H9 (cell line): ENCODE measurements at regions not wholly inside any gene's neighbourhood (a gene's known extent, or its start where the extent isn't known, plus 50 kb on each side); places are given as distances from the start of the nearest gene placed in this dataset.

Source experiments
- DNase-seq: peaks from one replicate; pipeline ENCODE4 v3.0.0-alpha.2; 2017
- H2AFZ ChIP-seq: one replicate; pipeline ENCODE4 v1.6.1; 2013; ENCODE audit warnings: mild to moderate bottlenecking, low read length, control low read depth, moderate library complexity
- H2AK5ac ChIP-seq: 2 replicates; pipeline ENCODE4 v1.6.1; 2013; ENCODE audit warnings: low read length, control low read depth, mixed read lengths; ENCODE audit not compliant: insufficient read length
- H2BK120ac ChIP-seq: one replicate; pipeline ENCODE4 v1.6.1; 2013; ENCODE audit warnings: low read depth, mild to moderate bottlenecking, low read length, control low read depth, inconsistent platforms; ENCODE audit not compliant: poor library complexity, severe bottlenecking
- H2BK12ac ChIP-seq: 2 replicates; pipeline ENCODE4 v1.6.1; 2013; ENCODE audit warnings: low read length, control low read depth, mixed read lengths, low read depth; ENCODE audit not compliant: insufficient read length
- H2BK15ac ChIP-seq: 2 replicates; pipeline ENCODE4 v1.6.1; 2013; ENCODE audit warnings: low read depth, low read length, control low read depth
- H2BK20ac ChIP-seq: one replicate; pipeline ENCODE4 v1.6.1; 2013; ENCODE audit warnings: low read depth, mild to moderate bottlenecking, low read length, control low read depth, inconsistent platforms; ENCODE audit not compliant: poor library complexity, severe bottlenecking
- H2BK5ac ChIP-seq: 2 replicates; pipeline ENCODE4 v1.6.1; 2013; ENCODE audit warnings: low read length, control low read depth, mixed read lengths; ENCODE audit not compliant: insufficient read length
- H3K14ac ChIP-seq: 2 replicates; pipeline ENCODE4 v1.6.1; 2013; ENCODE audit warnings: low read length, control low read depth; ENCODE audit not compliant: insufficient read depth
- H3K18ac ChIP-seq: 2 replicates; pipeline ENCODE4 v1.6.1; 2013; ENCODE audit warnings: low read depth, mild to moderate bottlenecking, mixed read lengths, low read length, control low read depth; ENCODE audit not compliant: insufficient read length
- H3K23ac ChIP-seq: 2 replicates; pipeline ENCODE4 v1.6.1; 2013; ENCODE audit warnings: low read length, control low read depth, mixed read lengths, low read depth; ENCODE audit not compliant: insufficient read length
- H3K23me2 ChIP-seq: 2 replicates; pipeline ENCODE4 v1.6.1; 2013; ENCODE audit warnings: low read depth, mild to moderate bottlenecking, mixed read lengths, low read length, control low read depth; ENCODE audit not compliant: insufficient read length, poor library complexity, severe bottlenecking
- H3K27ac ChIP-seq: 2 replicates; pipeline ENCODE4 v1.5.1; 2013; ENCODE audit warnings: low read length, control low read depth, mixed read lengths, low read depth; ENCODE audit not compliant: insufficient read length
- H3K27me3 ChIP-seq: 2 replicates; pipeline ENCODE4 v1.6.1; 2013; ENCODE audit warnings: low read length, control low read depth, inconsistent platforms; ENCODE audit not compliant: insufficient read depth
- H3K4ac ChIP-seq: 2 replicates; pipeline ENCODE4 v1.6.1; 2013; ENCODE audit warnings: low read depth, mild to moderate bottlenecking, control low read depth, inconsistent platforms, low read length, moderate library complexity
- H3K4me1 ChIP-seq: 2 replicates; pipeline ENCODE4 v1.6.1; 2013; ENCODE audit warnings: low read length, control low read depth, inconsistent platforms; ENCODE audit not compliant: insufficient read depth
- H3K4me2 ChIP-seq: 2 replicates; pipeline ENCODE4 v1.6.1; 2013; ENCODE audit warnings: low read length, control low read depth, mixed read lengths; ENCODE audit not compliant: insufficient read length, insufficient read depth
- H3K56ac ChIP-seq: 2 replicates; pipeline ENCODE4 v1.6.1; 2013; ENCODE audit warnings: low read depth, mild to moderate bottlenecking, mixed read lengths, low read length, control low read depth; ENCODE audit not compliant: insufficient read length
- H3K79me1 ChIP-seq: 2 replicates; pipeline ENCODE4 v1.6.1; 2013; ENCODE audit warnings: low read depth, mild to moderate bottlenecking, moderate library complexity, low read length, control low read depth, inconsistent platforms; ENCODE audit not compliant: insufficient read depth, poor library complexity, severe bottlenecking
- H3K79me2 ChIP-seq: 2 replicates; pipeline ENCODE4 v1.6.1; 2013; ENCODE audit warnings: low read length, control low read depth, inconsistent platforms; ENCODE audit not compliant: insufficient read depth
- H3K9ac ChIP-seq: 2 replicates; pipeline ENCODE4 v1.6.1; 2013; ENCODE audit warnings: low read length, control low read depth, mixed read lengths; ENCODE audit not compliant: insufficient read length; ENCODE audit errors: extremely low read depth
- H3K9me3 ChIP-seq: one replicate; pipeline ENCODE4 v1.6.1; 2013; ENCODE audit warnings: low read depth, low read length, inconsistent platforms; ENCODE audit not compliant: control insufficient read depth
- H3T11ph ChIP-seq: one replicate; pipeline ENCODE4 v1.6.1; 2013; ENCODE audit warnings: mild to moderate bottlenecking, low read length, control low read depth, inconsistent platforms
- H4K20me1 ChIP-seq: one replicate; pipeline ENCODE4 v1.6.1; 2013; ENCODE audit not compliant: control insufficient read depth, insufficient read length, insufficient read depth
- H4K5ac ChIP-seq: 2 replicates; pipeline ENCODE4 v1.6.1; 2013; ENCODE audit warnings: low read depth, mild to moderate bottlenecking, mixed read lengths, low read length, control low read depth; ENCODE audit not compliant: insufficient read length
- H4K8ac ChIP-seq: replicated peaks from 2 replicates; pipeline ENCODE4 v1.6.1; 2013; ENCODE audit warnings: low read length, control low read depth, mixed read lengths, low read depth; ENCODE audit not compliant: insufficient read length
- H4K91ac ChIP-seq: 2 replicates; pipeline ENCODE4 v1.6.1; 2013; ENCODE audit warnings: low read depth, mild to moderate bottlenecking, moderate library complexity, mixed read lengths, low read length, control low read depth; ENCODE audit not compliant: insufficient read length
- H3K27ac Mint-ChIP-seq, 3 experiments: 2 replicates in 2 of 3; 3 replicates in 1 of 3; pipeline ENCODE4 v1.8.0; 2020 to 2021; ENCODE audit warnings: mixed read lengths in 3 of 3, mild to moderate bottlenecking in 1 of 3, moderate library complexity in 1 of 3
- H3K27me3 Mint-ChIP-seq: 2 replicates; pipeline ENCODE4 v1.8.0; 2021; ENCODE audit warnings: low read depth, mild to moderate bottlenecking, moderate library complexity, mixed read lengths
- H3K36me3 Mint-ChIP-seq, 3 experiments: 2 replicates in 2 of 3; 3 replicates in 1 of 3; pipeline ENCODE4 v1.8.0; 2020 to 2021; ENCODE audit warnings: low read depth in 3 of 3, mixed read lengths in 3 of 3; ENCODE audit not compliant: insufficient read depth in 1 of 3
- H3K4me1 Mint-ChIP-seq, 2 experiments: 2 replicates each; pipeline ENCODE4 v1.8.0; 2020; ENCODE audit warnings: mixed read lengths in 2 of 2
- H3K4me3 Mint-ChIP-seq, 2 experiments: 2 replicates in 1 of 2; 3 replicates in 1 of 2; pipeline ENCODE4 v1.8.0; 2020 to 2021; ENCODE audit warnings: mild to moderate bottlenecking in 2 of 2, mixed read lengths in 2 of 2, moderate library complexity in 1 of 2
- H3K9me3 Mint-ChIP-seq, 2 experiments: 2 replicates in 1 of 2; 3 replicates in 1 of 2; pipeline ENCODE4 v1.8.0; 2020; ENCODE audit warnings: mild to moderate bottlenecking in 2 of 2, mixed read lengths in 2 of 2, moderate library complexity in 1 of 2
- WGBS: extraction: QIAGEN DNeasy Blood & Tissue Kit; methylation state at CpG from one replicate; pipeline ENCODE4 v1.1.7; 2013; ENCODE audit warnings: missing lambda C conversion rate, low lambda C conversion rate, mixed read lengths; ENCODE audit not compliant: insufficient read length; ENCODE audit errors: extremely low coverage; 5-methylcytosine and 5-hydroxymethylcytosine counted together
- TF ChIP-seq, protein P1 (sequence below): fragments of 200-600 bp; sonication (generic); conservative IDR thresholded peaks from 3 replicates; pipeline ENCODE4 v1.8.0; 2021; ENCODE audit warnings: antibody characterized with exemption, mild to moderate bottlenecking

DNA sequence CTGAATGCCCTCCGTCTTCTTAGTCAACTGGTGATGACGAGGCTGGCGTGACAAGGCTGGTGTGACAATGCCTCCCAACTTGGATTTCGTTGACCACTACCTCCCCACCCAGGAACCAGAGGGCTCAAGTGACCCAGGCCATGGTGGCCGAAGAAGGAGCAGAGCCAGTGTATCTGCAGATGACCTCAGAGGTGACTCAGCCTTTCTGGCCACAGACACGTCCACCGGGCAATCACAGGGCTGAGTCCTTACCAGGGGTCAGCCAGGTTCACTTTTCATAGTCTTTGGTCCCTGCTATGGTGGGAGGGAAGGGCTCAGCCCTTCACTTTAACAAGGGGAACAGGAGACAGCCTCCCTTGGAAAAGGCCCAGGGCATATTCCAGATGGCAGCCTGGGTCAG is 116.3 kb downstream of the MAF start:
- Mint-ChIP-seq H3K9me3 (no peaks in the 10 kb centered on the region), H3K4me1 (peaks cover 3 to 5% of the 10 kb centered on the region in 2 experiments; a peak in 3 of 4 replicates), H3K27ac (no peak overlapping the region), H3K36me3 (no peaks in the 10 kb centered on the region; a peak in 1 of 7 replicates), H3K4me3 (no peak overlapping the region), H3K27me3 (peaks cover 8% of the 10 kb centered on the region)
- Histone ChIP-seq H3K9ac (no peak overlapping the region), H3K27me3 (no peaks in the 10 kb centered on the region), H3K18ac (no peak overlapping the region), H3K4ac (no peak overlapping the region), H3K79me1 (no peaks in the 10 kb centered on the region), H2AK5ac (no peak overlapping the region), H2AFZ (no peak overlapping the region), H3T11ph (no peak overlapping the region), H3K14ac (no peak overlapping the region; the same call in 1 of the 2 replicates), H3K4me2 (no peak overlapping the region), H3K23me2 (no peaks in the 10 kb centered on the region), H4K8ac (no peak overlapping the region), H2BK5ac (no peak overlapping the region), H2BK120ac (no peak overlapping the region), H3K4me1 (no peaks in the 10 kb centered on the region), H3K23ac (no peak overlapping the region), H4K5ac (no peak overlapping the region), H2BK15ac (no peak overlapping the region), H2BK12ac (no peak overlapping the region), H3K79me2 (no peaks in the 10 kb centered on the region), H3K56ac (no peak overlapping the region), H4K20me1 (no peaks in the 10 kb centered on the region), H4K91ac (no peak overlapping the region), H3K9me3 (no peaks in the 10 kb centered on the region), H2BK20ac (no peak overlapping the region), H3K27ac (no peak overlapping the region)
- WGBS, result no CpG with 5 or more reads among the region's 7 CpGs
- DNase-seq, result no peak
- TF ChIP-seq, protein P1, sequence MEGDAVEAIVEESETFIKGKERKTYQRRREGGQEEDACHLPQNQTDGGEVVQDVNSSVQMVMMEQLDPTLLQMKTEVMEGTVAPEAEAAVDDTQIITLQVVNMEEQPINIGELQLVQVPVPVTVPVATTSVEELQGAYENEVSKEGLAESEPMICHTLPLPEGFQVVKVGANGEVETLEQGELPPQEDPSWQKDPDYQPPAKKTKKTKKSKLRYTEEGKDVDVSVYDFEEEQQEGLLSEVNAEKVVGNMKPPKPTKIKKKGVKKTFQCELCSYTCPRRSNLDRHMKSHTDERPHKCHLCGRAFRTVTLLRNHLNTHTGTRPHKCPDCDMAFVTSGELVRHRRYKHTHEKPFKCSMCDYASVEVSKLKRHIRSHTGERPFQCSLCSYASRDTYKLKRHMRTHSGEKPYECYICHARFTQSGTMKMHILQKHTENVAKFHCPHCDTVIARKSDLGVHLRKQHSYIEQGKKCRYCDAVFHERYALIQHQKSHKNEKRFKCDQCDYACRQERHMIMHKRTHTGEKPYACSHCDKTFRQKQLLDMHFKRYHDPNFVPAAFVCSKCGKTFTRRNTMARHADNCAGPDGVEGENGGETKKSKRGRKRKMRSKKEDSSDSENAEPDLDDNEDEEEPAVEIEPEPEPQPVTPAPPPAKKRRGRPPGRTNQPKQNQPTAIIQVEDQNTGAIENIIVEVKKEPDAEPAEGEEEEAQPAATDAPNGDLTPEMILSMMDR, result no peak
